Ramos (cell line): ENCODE measurements at regions not wholly inside any gene's neighbourhood (a gene's known extent, or its start where the extent isn't known, plus 50 kb on each side); places are given as distances from the start of the nearest gene placed in this dataset.
"Not testable (repeated sequence)": the region's sequence is repeated elsewhere in the genome, so short reads cannot be mapped to it uniquely, and the experiment has no call there.

Source experiments
- in situ Hi-C: fragments of 300-500 bp; cut with MboI; formaldehyde crosslinking; loops from one replicate; pipeline ENCODE4 v1.14.3; 2022; ENCODE audit warnings: low sequenced_read_pairs; ENCODE audit not compliant: unreplicated experiment

DNA sequence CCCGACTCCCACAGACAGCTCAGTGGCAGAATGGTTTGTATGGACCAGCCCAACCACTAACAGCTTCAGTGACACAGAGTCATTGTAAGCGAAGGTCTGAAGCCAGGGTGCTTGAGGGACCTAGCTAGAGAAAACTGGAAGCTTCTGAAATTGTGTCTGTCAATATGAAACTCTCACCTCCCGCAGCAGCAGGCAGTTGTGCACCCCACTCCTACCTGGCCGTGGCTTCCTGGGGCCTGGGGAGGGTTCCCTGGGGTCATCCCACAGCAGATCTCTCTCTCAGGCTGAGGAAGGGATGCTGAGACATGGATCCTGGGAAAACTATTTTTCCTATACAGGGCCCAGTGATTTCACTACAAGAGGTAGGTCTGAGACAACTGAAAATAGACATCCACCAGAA lies 229.5 kb downstream of the TFCP2L1 start:
- in situ Hi-C loops, result no loop called here

DNA sequence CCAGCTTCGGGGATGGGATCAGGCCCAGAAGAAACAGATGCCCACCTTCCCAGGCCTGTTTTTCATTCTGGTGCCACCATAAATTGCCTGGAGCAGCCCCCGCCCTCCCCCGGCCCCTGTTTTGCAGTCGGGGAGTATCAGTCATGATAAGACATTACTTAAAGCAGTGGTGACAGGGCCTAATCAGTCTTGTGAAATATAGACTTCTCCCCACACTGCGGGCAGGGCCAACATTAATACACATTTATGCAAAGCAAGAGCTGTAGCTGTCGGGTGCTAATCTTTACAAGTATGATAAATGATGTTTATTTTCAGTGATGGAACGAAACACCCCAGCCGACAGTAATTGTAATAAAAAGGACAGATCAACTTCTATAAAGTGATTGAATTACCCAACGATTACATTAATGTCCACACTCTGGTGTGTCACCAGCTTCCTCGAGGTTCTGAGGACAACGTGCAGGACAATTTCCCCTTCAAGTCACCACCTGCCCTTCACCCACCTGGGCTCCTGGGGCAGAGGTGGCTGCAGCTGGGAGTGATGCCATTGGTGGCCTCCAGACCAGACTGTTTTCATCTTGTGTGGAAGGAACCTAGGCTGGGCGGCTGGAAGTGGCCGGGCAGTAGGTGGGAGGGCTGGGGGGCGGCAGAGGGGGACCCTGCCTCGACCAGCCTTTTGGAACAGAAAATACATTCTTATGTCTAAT lies 226.0 kb downstream of the TFCP2L1 start:
- in situ Hi-C loops, result no loop called here

DNA sequence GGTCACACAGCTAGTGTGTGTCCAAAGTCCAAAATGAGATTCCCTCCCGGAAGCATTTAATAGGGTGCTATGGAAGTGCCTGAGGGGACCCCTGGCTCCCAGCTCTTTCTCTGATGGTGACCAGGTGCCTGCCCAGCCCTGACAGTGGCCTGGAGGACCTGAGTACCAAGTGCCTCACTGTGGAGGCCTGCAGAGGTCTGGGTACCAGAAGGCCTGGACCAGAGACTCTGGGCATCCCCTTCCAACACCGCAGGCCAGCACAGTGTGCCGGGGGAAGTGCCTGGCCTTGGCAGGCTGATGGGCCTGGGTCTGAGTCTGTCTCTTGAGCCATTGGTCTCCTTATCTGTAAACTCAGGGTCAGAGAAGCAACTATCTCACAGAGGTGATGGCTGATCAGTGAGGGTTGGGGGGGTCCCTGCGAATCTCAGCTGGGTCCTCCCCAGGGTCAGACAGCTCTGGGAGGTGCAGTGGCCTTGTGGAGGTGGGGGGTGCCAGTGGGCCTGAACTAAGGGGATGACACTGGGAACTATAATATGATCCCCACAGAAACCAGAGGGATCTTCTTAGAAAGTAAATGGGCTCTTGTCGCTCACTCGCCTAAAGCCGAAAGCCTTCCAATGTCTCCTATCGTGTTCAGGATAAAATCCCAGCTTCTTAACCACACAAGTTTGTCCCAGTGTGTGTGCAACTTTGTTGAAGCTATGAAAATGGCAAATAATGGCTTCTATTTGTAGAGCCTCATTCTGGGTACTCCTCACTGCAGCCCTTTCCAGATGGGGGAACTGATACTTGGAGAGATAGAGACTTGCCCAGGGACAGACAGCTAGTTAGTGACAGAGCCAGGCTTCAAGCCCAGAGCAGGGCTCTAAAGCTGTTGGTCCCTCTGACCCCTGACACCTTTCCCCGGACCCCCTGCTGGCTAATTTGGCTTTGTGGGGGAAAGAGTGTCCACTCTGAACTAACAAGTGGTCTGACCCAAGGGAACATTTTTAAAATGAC lies 225.1 kb downstream of the TFCP2L1 start:
- in situ Hi-C loops, result no loop called here

DNA sequence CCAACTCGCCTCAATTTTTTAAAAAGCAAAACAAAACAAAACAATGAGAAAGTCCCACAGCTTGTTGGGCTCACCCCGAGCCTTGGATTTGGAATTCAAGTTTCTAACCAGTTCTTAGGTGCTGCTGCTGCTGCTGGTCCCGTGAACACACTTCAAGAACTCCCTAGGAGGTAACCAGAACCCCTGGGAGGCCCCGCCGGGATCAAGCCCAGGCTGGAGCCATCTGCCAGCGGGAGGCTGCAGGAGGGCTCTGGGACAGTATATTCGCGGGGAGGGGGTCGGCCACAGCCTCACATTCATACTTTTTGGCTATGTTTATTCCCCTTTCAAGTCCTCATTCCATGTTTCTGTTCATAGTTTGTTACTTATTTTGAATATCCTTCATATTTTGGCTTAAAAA lies 223.4 kb downstream of the TFCP2L1 start:
- in situ Hi-C loops, result no loop called here

DNA sequence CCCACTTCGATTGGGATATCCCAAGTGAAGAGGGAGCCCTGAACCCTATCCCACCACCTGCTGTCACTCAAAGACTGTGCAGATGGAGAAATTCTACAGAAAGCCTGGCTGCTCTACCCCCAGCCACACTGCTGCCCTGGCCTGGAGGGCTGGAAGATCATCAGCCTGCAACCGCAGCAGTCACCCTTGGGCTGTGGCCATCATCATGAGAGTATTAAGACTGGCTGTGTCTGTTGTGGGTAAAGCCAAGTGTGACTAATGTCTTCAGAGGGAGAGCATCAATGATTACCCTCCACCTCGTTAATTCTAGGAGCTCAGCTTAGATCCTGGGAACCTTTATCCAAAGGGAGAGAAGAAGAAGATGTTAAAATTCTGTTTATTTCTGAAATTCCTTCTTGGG lies 221.5 kb downstream of the TFCP2L1 start:
- in situ Hi-C loops, result no loop called here

DNA sequence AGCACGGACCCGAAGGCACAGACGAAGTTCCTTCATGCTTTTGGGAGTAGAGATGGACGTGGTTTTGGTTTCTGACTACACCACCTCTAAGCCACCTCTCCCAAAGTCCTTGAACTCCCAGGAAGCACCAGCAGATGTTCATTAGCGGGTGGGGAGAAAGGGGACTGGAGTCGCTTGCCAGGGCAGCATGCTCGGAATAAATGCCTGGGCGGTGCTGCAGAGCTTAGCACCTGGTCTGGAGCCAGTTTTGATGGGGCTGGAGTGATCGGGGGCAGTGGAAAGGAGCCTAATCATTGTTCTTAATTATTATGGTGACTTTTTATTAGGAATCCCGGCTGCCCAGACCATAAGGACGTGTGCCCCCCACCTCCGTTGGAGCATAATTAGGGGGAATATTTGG lies 220.8 kb downstream of the TFCP2L1 start:
- in situ Hi-C loops, result no loop called here

DNA sequence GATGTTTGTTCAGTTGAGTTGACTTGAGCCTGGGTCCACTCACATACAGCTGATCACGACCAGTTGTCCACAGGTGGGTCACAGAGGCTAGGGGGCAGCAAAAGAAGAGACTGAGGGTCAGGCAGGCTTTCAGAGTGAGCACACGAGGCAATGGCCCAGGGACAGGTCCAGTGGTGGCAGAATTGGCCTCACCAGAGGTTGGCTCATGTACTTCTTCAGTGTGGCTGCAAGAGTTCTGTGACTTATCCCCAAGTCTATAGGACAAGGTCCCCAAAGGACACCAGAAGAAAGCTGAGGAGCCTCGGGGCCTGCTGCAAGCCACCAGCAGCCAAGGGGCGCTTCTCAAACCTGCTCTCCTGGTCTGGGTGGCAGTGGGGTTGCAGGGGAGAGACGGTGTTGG lies 219.8 kb downstream of the TFCP2L1 start:
- in situ Hi-C loops, result no loop called here

DNA sequence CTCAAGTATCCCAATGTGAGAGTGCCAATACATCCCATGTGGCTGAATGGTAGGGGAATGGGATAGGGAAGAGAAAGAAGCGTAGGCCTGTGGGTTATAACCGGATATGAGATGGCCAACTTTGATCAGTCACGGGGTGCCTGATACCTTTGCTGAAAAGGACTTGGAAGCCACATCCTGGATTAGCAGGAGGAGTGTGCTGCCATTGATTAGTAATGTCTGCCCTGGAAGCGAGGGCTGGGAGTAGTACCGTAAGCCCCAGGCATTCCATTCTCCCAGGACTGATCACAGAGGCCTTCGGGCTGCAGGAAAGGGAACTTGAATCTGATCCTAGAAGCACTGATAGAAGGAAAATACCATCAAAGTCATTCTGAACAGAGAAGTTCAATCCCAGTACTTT lies 218.5 kb downstream of the TFCP2L1 start:
- in situ Hi-C loops, result no loop called here

DNA sequence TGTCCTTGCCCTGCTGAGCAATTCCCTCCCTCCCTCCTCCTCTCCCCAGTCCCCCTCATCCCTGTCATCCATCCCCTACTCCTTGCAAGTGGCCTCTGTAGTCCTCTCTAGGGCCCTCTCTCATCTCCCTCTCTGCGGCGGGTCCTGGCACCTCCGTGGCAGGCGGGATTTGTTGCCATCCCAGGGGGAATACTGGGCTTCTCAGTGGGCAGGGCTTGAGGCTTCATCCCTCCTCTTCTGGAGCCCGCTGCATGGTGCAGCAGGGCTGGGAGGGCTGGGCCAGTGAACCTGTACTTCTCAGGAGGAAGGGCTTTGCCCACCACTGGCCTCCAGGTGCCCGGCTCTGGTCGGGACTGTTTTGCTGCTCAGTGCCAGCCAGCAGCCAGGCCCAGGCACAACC lies 216.2 kb downstream of the TFCP2L1 start:
- in situ Hi-C loops, result no loop called here

DNA sequence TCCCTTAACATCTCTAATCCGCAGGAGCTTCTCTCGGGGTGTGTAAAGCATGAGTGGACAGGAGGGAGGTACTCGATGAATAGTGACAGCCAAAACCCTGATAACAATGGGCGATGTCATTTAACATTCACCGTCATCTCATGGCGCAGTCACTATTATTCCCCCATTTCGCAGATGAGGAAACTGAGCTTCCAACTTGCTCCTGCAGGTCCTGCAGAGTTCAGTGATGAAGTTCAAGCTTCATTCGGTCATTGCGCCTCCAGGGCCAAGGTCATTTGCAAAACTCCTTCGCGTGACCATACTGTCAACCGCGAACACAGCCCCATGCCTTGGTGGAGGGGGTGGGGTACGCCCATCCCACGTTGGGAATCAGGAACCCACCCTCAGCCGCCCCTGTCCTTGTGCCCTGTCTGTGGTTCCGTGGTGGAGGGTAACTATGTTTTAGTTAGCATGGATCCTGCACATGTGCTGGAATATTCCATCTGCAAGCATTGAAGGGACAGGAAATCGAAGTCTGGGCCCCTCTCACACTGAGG lies 215.5 kb downstream of the TFCP2L1 start:
- in situ Hi-C loops, result no loop called here

DNA sequence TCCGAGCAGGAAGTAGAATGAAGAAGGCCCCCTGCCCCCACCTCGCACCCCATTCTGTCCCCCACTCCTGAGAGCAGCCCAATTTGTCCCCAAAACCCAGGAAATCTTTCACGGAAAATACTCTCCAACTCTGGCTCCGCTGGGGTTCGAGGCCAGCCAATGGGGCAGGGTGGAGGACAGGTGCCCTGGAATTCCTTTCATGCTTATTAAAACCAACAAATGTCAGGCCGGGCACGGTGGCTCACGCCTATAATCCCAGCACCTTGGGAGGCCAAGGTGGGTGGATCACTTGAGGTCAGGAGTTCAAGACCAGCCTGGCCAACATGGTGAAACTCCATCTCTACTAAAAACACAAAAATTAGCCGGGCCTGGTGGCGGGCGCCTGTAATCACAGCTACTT lies 214.9 kb downstream of the TFCP2L1 start:
- in situ Hi-C loops, result not testable (repeated sequence)

DNA sequence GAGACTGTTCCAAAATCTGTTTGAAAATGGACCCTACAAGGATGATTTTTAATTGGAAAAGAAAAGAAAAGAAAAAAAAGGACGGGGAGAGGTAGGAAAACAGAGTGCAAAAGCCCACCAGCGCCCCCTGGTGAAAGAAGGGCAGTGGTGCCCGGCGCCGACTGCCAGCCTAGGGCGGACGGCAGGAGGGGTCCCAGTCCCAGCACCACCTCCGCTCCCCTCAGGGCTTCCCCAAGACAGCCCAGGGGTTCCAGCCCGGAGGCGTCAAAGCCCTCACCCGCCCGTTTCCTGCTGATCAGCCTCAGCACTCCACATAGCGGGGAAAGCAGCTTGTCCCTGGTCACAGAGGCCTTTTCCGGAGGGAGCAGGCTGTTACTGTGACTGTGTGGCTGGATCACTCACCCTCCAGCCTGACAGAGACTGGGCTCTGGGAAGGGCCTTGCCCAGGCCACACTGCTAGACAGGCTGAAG lies 213.9 kb downstream of the TFCP2L1 start:
- in situ Hi-C loops, result no loop called here

DNA sequence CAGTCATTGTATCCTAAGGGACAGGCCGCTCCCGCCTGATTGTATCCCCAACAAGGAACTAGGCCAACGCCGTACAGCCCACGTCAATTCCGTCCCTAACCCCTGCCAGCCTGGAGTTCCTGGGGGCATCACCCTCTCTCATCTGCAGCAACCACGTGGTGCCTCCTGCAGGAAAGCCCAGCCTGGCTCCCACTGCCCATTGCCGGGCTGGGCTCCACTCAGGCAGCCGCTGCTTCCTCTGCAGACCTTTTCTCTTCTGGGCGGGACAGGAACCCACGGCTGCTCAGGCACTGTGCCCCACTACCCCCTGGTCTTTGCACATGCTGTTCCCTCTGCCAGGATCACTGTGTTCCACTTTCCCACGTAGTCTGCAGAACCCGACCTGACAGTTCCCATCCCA lies 212.2 kb downstream of the TFCP2L1 start:
- in situ Hi-C loops, result no loop called here

DNA sequence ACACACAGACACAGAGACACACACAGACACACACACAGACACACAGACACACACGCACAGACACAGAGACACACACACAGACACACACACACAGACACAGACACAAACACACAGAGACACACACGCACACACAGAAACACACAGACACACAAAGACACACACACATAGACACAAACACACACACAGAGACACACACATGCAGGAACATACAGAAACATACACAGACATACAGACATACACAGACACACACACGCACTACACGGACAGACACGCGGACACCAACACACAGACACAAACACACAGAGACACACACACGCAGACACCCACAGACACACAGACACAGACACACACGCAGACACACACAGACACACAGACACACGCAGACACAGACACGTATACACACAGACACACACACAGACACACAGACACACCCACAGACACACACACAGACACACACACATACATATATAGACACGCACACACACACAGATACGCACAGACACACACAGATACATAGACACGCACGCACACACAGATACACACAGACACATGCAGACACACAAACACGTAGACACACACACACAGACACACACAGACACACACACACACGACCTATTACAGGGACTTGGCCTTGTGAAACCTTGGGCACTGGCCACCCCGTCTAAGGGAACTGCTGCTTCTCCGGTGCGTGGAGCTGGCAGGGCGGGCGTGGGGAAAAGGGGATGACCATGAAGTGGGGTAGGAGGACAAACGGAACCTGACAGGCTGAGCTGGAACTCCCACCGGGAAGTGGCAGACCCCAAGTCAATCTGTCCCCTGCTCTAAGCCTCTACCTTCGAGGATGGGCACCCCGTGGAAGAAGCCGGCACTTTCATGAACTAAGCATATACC lies 211.4 kb downstream of the TFCP2L1 start:
- in situ Hi-C loops, result no loop called here

DNA sequence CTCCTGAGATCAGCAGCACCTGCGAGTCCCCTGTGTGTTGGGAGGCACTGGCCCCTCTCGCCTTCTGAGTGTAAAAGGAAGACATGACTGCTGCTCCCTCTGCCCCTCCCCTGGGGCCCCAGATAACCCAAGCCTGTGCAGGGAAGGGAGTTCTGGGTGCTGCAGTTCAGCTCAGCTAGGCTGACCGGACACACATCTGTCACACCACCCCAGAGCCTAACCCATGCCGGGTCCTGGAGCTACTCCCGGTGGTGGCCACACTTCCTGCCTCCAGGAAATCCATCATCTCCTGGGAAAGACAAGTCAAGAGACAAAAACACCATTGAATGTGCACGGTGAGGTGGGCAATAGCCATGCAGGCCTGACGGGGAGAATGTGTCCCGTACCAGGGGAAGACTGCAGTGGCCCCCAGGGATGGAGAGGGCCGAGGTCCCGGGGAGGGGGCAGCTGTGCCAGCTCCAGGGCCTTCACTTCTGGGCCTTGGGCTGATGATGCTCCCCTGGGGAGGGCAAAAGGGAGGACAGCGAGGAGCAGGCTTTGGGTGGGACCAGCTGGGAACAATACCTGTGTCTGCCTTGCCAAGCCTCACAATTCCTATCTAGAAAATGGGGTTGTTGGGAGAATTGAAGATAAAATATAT lies 210.6 kb downstream of the TFCP2L1 start:
- in situ Hi-C loops, result no loop called here

DNA sequence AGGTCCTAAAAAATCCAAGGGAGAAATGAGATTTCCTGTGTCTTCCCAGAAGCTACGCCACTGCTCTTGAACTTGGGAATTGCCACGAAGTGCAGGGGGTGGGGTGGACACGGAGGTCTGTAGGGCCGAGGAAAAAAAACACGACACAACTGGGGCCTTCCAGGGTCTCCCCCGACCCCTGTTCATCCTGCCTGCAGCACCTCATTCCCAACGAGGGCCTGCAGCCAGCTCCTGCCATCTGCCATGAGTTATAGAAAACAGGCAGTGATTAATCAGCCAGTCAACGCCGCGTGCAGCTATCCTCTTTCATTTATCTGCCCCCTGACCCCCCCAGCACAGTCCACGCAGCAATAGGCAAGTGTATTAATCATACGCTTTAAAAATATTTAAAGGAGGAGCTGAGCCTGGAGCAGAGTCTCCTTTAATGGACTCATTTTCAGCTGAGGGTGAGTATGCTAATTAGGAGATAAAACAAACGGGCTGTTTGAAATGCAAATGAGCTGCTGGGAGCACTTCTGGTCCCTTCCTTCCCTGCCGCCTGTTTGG lies 209.9 kb downstream of the TFCP2L1 start:
- in situ Hi-C loops, result no loop called here

DNA sequence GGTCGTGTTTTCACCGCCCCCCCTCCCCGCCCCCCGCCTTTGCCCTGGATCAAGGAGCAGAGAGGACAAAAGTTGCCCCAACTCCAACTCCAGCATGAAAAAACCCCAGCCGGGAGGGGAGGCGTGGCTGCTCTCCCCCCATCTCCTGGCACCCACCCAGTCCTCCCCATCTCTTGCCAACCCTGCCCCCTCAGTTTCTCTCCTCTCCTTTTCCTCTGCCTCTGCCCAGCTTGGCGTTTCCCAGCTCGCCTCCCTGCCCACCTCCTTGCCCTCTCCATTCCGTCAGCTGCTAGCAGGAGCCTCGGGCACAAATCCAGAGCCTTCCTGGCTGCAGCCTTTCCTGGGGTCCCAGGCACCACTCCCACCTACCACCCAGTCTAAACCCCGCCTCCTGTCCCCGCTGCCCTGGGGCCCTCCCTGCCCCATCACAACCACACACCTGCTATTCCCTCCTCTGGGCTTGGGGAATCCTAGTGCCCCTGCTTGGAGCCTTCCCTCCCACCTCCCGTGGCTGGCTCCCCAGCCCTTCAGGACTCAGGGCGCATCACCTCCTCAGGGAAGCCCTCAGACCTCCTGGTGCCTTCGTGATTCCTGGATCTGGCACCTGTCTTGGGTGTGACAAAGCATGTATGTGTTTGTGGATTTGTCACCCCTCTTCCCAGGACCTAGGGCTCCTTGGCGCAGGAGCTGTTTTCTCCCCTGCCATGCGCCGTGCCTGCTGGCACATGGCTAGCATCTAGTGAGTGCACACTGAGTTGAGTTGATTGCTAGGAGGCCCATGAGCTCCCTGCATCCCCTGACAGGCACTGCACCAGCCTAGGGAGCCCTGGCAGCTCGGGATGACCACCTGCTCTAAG lies 209.1 kb downstream of the TFCP2L1 start:
- in situ Hi-C loops, result no loop called here

DNA sequence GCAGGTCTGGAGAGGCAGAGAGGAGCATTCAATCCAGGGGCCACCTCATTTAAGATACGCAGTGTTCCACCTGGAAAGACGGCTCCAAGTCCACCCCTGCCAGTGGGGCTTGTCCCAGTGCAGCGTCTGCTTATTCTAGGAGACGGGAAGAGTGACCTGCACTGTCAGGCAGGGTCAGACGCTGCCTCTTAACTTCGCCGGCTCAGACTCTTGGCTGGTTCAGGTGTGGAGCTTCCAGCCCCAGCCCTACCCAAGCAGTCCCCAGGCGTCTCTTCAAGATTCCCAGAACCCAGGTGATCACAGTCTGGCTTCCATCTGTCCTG lies 208.5 kb downstream of the TFCP2L1 start:
- in situ Hi-C loops, result no loop called here
